MM.1S (cell line): ENCODE measurements at regions not wholly inside any gene's neighbourhood (a gene's known extent, or its start where the extent isn't known, plus 50 kb on each side); places are given as distances from the start of the nearest gene placed in this dataset.

ENCODE experiments used
- DNase-seq: peaks from one replicate; pipeline ENCODE4 v3.0.0-alpha.2; 2015
- H2AFZ ChIP-seq: fragments of 300-600 bp; sonication (generic); 2 replicates; pipeline ENCODE4 v1.6.0; 2016; ENCODE audit warnings: antibody characterized with exemption, low read length
- H3F3A ChIP-seq: fragments of 300-600 bp; sonication (generic); 2 replicates; pipeline ENCODE4 v1.6.1; 2016; ENCODE audit warnings: mild to moderate bottlenecking, antibody characterized with exemption, low read length, moderate library complexity, mixed read lengths; ENCODE audit not compliant: insufficient read depth
- H3K27ac ChIP-seq: fragments of 300-600 bp; sonication (generic); 2 replicates; pipeline ENCODE4 v1.5.1; 2016; ENCODE audit warnings: mild to moderate bottlenecking, low read length
- H3K27me3 ChIP-seq: fragments of 300-600 bp; sonication (generic); replicated peaks from 2 replicates; pipeline ENCODE4 v1.6.0; 2016; ENCODE audit warnings: low read length; ENCODE audit not compliant: insufficient read depth
- H3K36me3 ChIP-seq: fragments of 300-600 bp; sonication (generic); replicated peaks from 2 replicates; pipeline ENCODE4 v1.6.1; 2016; ENCODE audit warnings: mild to moderate bottlenecking, low read length, mixed read lengths; ENCODE audit not compliant: insufficient read depth
- H3K4me1 ChIP-seq: fragments of 300-600 bp; sonication (generic); 2 replicates; pipeline ENCODE4 v1.6.1; 2016; ENCODE audit warnings: low read length, mixed read lengths
- H3K4me2 ChIP-seq: fragments of 300-600 bp; sonication (generic); 2 replicates; pipeline ENCODE4 v1.6.0; 2016; ENCODE audit warnings: low read depth, low read length
- H3K4me3 ChIP-seq: fragments of 300-600 bp; sonication (generic); 2 replicates; pipeline ENCODE4 v1.5.1; 2016; ENCODE audit warnings: low read length, mixed read lengths
- H3K79me2 ChIP-seq: fragments of 300-600 bp; sonication (generic); 2 replicates; pipeline ENCODE4 v1.6.1; 2016; ENCODE audit warnings: mixed run types, low read length, mixed read lengths
- H3K9ac ChIP-seq: fragments of 300-600 bp; sonication (generic); 2 replicates; pipeline ENCODE4 v1.6.1; 2016; ENCODE audit warnings: low read length, mixed read lengths
- H3K9me2 ChIP-seq: fragments of 300-600 bp; sonication (generic); replicated peaks from 2 replicates; pipeline ENCODE4 v1.6.1; 2016; ENCODE audit warnings: mild to moderate bottlenecking, low read length, mixed read lengths; ENCODE audit not compliant: insufficient read depth
- H3K9me3 ChIP-seq: fragments of 300-600 bp; sonication (generic); replicated peaks from 2 replicates; pipeline ENCODE4 v1.6.1; 2016; ENCODE audit warnings: mild to moderate bottlenecking, low read length, mixed read lengths; ENCODE audit not compliant: insufficient read depth
- H4K20me1 ChIP-seq: fragments of 300-600 bp; sonication (generic); 2 replicates; pipeline ENCODE4 v1.6.1; 2016; ENCODE audit warnings: mild to moderate bottlenecking, low read length, moderate library complexity, mixed read lengths; ENCODE audit not compliant: insufficient read depth
- CTCF ChIP-seq: fragments of 300-600 bp; sonication (generic); IDR thresholded peaks from 2 replicates; pipeline ENCODE4 v1.5.1; 2016; ENCODE audit warnings: antibody characterized with exemption, low read length, mixed read lengths
- EZH2 ChIP-seq: fragments of 300-600 bp; sonication (generic); optimal IDR thresholded peaks from 2 replicates; pipeline ENCODE3; 2017; ENCODE audit warnings: low read depth, mild to moderate bottlenecking, antibody characterized with exemption, low read length, mixed read lengths
- EZH2phosphoT487 ChIP-seq: fragments of 300-600 bp; sonication (generic); IDR thresholded peaks from 2 replicates; pipeline ENCODE4 v1.6.1; 2018; ENCODE audit warnings: antibody characterized with exemption, low read length

DNA sequence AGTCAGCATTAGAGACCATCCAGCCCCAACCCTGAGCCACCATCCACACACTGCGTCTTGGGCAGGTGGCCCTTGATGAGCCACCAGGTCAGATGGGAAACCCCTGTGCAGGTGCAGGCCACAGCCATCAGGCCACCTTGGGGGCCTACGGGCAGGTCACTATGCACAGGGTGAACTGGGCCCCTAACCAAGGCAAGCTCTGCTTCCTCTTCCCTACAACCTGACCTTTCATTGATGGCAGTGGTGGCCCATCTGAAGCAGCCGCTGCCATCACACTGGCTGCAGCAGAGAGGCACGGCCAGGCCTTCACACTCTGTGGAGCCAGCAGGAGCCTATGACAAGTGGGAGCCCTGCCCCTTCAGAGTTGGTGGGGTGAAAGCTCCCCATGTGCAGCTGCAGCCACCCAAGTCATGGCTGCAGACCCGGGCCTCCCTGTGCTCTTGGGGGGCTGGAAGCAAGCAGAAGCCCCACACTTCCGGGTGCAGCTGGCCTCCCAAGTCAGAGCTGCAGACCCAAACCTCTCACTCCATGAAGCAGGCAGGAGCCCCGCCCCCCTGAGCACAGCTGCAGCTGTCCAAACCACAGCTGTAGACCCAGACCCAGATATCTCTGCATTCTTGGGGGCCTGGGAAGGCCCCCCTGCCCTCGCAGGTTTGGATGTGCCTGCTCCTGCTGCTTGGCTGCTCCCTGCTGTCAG is 681.5 kb downstream of the MATN1 start:
- Histone ChIP-seq H4K20me1 (no peaks in the 10 kb centered on the region), H3K27ac (no peak overlapping the region), H2AFZ (no peak overlapping the region), H3K4me1 (no peaks in the 10 kb centered on the region), H3K4me2 (no peak overlapping the region), H3K36me3 (no peaks in the 10 kb centered on the region), H3K27me3 (peaks cover 36% of the 10 kb centered on the region), H3K4me3 (no peak overlapping the region), H3K79me2 (no peaks in the 10 kb centered on the region), H3F3A (no peaks in the 10 kb centered on the region), H3K9me2 (no peaks in the 10 kb centered on the region), H3K9ac (no peak overlapping the region), H3K9me3 (no peaks in the 10 kb centered on the region)
- no peak for TF ChIP-seq EZH2
- no peak for DNase-seq

GRCh38 chr1:30040081-30041019 is 683.0 kb downstream of the MATN1 start:
- no peaks in the 10 kb centered on the region for H3K79me2 ChIP-seq
- H4K20me1 ChIP-seq, result no peaks in the 10 kb centered on the region
- H3K9me2 ChIP-seq, result no peaks in the 10 kb centered on the region
- no peak for DNase-seq
- H3K4me1 ChIP-seq, result no peaks in the 10 kb centered on the region
- no peak overlapping the region for H3K27ac ChIP-seq
- H3K4me3 ChIP-seq, result no peak overlapping the region
- no peak overlapping the region for H3K4me2 ChIP-seq
- no peaks in the 10 kb centered on the region for H3F3A ChIP-seq
- no peak overlapping the region for H2AFZ ChIP-seq
- peaks cover 35% of the 10 kb centered on the region for H3K27me3 ChIP-seq
- no peak overlapping the region for H3K9ac ChIP-seq
- no peaks in the 10 kb centered on the region for H3K36me3 ChIP-seq
- TF ChIP-seq EZH2, result no peak
- TF ChIP-seq CTCF, result no peak
- TF ChIP-seq EZH2phosphoT487, result no peak
- H3K9me3 ChIP-seq, result no peaks in the 10 kb centered on the region

- peaks cover 34% of the 10 kb centered on the region for H3K27me3 ChIP-seq
- no peaks in the 10 kb centered on the region for H4K20me1 ChIP-seq
- H3K4me3 ChIP-seq, result no peak overlapping the region
- H3K9ac ChIP-seq, result no peak overlapping the region
- no peaks in the 10 kb centered on the region for H3K9me3 ChIP-seq
- no peak overlapping the region for H2AFZ ChIP-seq
- H3K36me3 ChIP-seq, result no peaks in the 10 kb centered on the region
- H3F3A ChIP-seq, result no peaks in the 10 kb centered on the region
- H3K79me2 ChIP-seq, result no peaks in the 10 kb centered on the region
- H3K27ac ChIP-seq, result no peak overlapping the region
- H3K4me2 ChIP-seq, result no peak overlapping the region
- H3K9me2 ChIP-seq, result no peaks in the 10 kb centered on the region
- no peak for DNase-seq
- TF ChIP-seq CTCF (no peak), EZH2 (no peak), EZH2phosphoT487 (no peak)
- no peaks in the 10 kb centered on the region for H3K4me1 ChIP-seq
These were observed 683.9 kb downstream of the MATN1 start for GRCh38 chr1:30039354-30040080.
